HFF-Myc (cell line): ENCODE measurements at regions not wholly inside any gene's neighbourhood (a gene's known extent, or its start where the extent isn't known, plus 50 kb on each side); places are given as distances from the start of the nearest gene placed in this dataset.

Experiments
- DNase-seq: peaks from one replicate; pipeline ENCODE4 v3.0.0-alpha.2; 2011; ENCODE audit warnings: low read depth; ENCODE audit errors: extremely low read depth
- H3K4me3 ChIP-seq: replicated peaks from 2 replicates; pipeline ENCODE4 v1.5.1; 2011; ENCODE audit warnings: low read depth, mild to moderate bottlenecking, control low read depth, low read length
- TF ChIP-seq, protein P1 (sequence below): IDR thresholded peaks from 2 replicates; pipeline ENCODE4 v1.5.1; 2012; ENCODE audit warnings: mild to moderate bottlenecking, low read depth, low read length, control low read depth; ENCODE audit errors: missing control alignments

DNA sequence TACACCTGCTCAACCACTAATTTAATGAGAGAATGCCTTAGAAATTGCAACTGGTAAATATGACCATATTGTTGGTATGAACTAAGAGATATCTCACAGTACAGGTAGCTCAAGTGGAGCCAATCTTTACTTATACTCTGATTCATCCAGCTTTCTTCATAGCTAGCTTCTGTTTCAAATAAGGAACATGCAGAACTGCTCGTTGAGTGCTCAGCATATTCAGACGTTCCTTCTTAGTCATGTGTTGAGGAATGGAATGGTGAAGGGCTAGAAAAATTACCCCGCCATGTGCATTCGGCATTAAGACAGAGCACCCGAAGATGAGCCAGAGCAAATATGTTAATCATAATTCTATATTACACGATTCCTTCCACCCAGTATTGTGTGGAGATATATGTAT, 144.0 kb upstream of the VRK2 start:
- no peak overlapping the region for H3K4me3 ChIP-seq
- TF ChIP-seq, protein P1, sequence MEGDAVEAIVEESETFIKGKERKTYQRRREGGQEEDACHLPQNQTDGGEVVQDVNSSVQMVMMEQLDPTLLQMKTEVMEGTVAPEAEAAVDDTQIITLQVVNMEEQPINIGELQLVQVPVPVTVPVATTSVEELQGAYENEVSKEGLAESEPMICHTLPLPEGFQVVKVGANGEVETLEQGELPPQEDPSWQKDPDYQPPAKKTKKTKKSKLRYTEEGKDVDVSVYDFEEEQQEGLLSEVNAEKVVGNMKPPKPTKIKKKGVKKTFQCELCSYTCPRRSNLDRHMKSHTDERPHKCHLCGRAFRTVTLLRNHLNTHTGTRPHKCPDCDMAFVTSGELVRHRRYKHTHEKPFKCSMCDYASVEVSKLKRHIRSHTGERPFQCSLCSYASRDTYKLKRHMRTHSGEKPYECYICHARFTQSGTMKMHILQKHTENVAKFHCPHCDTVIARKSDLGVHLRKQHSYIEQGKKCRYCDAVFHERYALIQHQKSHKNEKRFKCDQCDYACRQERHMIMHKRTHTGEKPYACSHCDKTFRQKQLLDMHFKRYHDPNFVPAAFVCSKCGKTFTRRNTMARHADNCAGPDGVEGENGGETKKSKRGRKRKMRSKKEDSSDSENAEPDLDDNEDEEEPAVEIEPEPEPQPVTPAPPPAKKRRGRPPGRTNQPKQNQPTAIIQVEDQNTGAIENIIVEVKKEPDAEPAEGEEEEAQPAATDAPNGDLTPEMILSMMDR: no peak
- no peak for DNase-seq

DNA sequence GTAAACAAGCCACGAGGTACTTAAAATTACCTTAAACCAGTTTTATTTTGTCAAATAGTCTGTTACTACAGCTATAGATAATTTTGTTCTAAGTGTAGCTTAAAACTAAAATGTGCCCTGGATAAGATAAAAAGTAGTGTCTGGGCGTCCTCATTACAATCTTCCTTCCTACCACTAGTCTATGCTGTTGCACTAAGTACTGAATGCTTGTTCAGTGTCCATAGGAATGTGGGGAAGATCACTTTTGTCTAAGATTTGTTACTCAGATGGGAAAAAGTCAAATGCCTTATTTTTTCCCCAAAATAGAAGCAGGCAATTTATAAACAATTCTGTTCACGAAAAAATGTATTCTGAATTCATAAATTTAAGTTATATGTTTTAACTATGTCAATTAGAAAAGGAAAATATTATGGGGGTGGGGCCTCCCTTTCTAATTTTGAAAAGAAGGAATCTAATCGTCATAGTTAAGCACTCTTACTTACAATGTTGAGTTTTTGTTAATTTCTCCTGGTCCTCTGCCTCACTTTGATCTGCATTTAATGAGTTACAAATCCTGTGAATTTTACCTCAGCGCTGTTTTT, 140.4 kb upstream of the VRK2 start:
- H3K4me3 ChIP-seq: no peak overlapping the region
- TF ChIP-seq, protein P1: peak; percentile 64
- DNase-seq: peak; percentile 33

DNA sequence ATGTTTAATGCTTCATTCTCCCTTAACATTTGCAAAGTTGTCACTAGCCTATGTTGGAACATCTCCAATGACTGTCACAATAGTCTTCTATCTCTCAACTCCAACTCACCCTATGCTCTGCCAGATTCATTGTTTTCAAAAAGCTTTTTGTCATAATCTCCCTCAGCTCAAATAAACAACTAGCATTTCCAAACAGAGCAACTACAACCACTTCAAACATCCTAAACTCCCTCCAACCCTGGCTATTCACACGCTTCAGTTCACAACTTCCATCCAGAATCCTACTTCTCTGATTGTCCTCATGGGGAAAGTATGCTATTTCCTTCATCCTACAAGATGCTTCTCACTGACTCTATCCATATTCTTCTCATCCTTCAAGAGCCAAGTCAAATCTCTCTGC, 139.2 kb upstream of the VRK2 start:
- TF ChIP-seq, protein P1: no peak
- no peak for DNase-seq
- H3K4me3 ChIP-seq: no peak overlapping the region

DNA sequence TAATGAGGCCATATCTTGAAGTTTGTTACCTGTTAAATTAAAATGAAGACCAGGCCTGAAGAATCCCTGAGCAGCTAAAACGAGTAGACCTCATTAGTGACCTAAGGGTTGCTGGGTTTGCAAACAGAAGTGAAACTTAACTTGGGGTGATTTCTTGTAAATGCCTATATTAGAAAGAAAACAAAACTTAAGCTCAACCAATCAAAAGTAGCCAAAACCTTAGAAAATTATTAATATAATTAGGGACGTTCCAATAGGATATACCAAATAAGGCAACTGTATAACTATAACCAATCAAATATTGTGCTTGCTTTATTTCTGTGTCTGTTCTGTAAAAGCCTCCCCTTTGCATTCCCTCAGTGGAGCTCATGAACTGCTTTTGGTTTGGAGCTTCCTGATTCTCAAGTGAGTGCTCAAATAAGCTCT, 137.9 kb upstream of the VRK2 start:
- DNase-seq: no peak
- TF ChIP-seq, protein P1: no peak
- H3K4me3 ChIP-seq: no peak overlapping the region

DNA sequence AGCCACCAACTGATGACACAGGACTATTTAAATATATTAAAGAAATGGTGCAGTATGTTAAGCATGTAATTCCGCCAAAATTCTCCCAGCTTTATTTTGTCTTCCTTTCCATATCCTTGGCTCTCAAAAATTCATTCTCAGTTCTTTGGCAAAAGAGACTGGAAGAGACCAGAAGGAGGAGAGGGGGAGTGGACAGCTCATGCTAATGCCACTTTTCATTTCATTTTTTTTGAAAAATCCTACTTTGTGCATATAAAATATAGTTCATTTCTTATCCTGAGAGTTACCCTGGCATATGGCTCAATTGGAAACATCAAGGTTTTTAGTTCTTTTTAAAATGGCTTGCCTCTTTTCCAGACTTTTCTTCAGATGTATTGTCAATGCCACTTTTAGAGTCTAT, 128.5 kb upstream of the VRK2 start:
- TF ChIP-seq, protein P1: no peak
- H3K4me3 ChIP-seq: no peak overlapping the region
- DNase-seq: no peak

DNA sequence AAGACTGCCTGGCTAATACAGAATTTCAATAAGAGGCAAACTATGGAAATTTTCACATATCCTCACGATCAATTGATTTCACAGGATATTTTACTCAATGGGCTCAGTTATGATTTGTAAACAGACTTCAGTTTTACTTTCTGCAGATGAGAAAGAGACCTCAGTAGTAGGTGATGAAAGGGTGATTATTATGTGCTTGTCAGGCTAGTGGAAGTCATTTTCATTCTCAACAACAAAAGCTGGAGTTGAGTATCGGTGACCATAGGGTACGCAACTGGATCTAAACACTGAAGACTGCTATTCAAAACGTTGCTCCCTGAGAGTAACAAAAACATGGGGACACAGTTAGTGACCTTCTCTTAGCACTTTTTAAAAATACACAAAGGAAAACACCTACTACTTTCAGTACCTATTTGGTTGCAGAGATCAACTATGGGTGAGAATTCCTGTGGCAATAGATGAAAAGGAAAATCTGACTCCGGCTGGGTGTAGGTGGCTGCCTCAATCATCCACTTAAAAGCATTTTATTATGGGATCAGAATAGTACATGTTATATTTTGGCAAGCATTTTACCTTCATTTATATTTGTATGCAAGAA, 126.2 kb upstream of the VRK2 start:
- no peak for DNase-seq
- H3K4me3 ChIP-seq: no peak overlapping the region
- TF ChIP-seq, protein P1: no peak

DNA sequence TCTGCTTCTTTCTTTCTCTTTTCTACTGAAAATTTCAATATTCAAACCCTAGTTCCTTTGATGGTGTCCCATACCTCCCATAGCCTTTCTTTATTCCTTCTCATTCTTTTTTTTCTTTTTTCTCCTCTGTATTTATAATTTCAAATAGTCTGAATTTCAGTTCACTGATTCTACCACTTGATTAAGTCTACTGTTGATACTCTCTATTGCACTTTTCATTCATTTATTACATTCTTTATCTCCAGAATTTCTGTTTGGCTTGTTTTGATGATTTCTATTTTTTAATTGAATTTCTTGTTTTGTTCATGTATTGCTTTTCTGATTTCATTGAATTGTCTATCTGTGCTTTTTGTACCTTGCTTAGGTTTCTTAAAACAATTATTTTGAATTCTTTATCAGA, 111.9 kb upstream of the VRK2 start:
- TF ChIP-seq, protein P1: no peak
- H3K4me3 ChIP-seq: no peak overlapping the region
- DNase-seq: no peak
